SK-N-SH (cell line): ENCODE measurements at regions not wholly inside any gene's neighbourhood (a gene's known extent, or its start where the extent isn't known, plus 50 kb on each side); places are given as distances from the start of the nearest gene placed in this dataset.

ENCODE experiments used
- CTCF ChIA-PET: fragments of 300-600, 350-600 bp; formaldehyde crosslinking; extraction: SDS; loops from one replicate; lab custom pipeline; 2021; lab: Yijun Ruan, JAX
- POLR2A ChIA-PET: fragments of 350-600 bp; sonication (Branson Sonifier 250); formaldehyde crosslinking; extraction: SDS; loops from one replicate; lab custom pipeline; 2020; ENCODE audit warnings: antibody characterized with exemption, inconsistent platforms; lab: Yijun Ruan, JAX
- DNase-seq: peaks from one replicate; pipeline ENCODE4 v3.0.0; 2012
- H2AFZ ChIP-seq: fragments of 200-600 bp; sonication (generic); 2 replicates; pipeline ENCODE4 v1.8.1; 2016; ENCODE audit warnings: antibody characterized with exemption, mild to moderate bottlenecking, low read depth
- H3F3A ChIP-seq: fragments of 200-600 bp; sonication (generic); replicated peaks from 2 replicates; pipeline ENCODE3; 2016; ENCODE audit warnings: antibody characterized with exemption, mild to moderate bottlenecking; ENCODE audit not compliant: insufficient read depth
- H3K27ac ChIP-seq, 2 experiments: fragments of 200-500 bp in 1 of 2; fragments of 200-600 bp in 1 of 2; sonication (Bioruptor generic) in 1 of 2; sonication (generic), shearing (Covaris generic) in 1 of 2; 2 replicates each; pipeline versions ENCODE4 v1.5.1 to v1.6.1; 2014 to 2016; ENCODE audit warnings: low read depth in 2 of 2, inconsistent platforms in 1 of 2, low read length in 1 of 2, mild to moderate bottlenecking in 1 of 2, mixed read lengths in 1 of 2
- H3K27me3 ChIP-seq: fragments of 200-600 bp; sonication (generic), shearing (Covaris generic); 2 replicates; pipeline ENCODE4 v1.6.1; 2016; ENCODE audit warnings: mixed run types; ENCODE audit not compliant: insufficient read depth
- H3K36me3 ChIP-seq, 2 experiments: fragments of 200-500 bp in 1 of 2; fragments of 200-600 bp in 1 of 2; sonication (Bioruptor generic) in 1 of 2; sonication (generic) in 1 of 2; replicated peaks in 1 of 2; 2 replicates each; pipeline versions ENCODE3 to v1.5.1; 2014 to 2016; ENCODE audit warnings: low read length in 1 of 2, mild to moderate bottlenecking in 1 of 2; ENCODE audit not compliant: insufficient read depth in 2 of 2, control insufficient read depth in 1 of 2
- H3K4me1 ChIP-seq, 2 experiments: fragments of 200-500 bp in 1 of 2; fragments of 200-600 bp in 1 of 2; sonication (Bioruptor generic) in 1 of 2; sonication (generic), shearing (Covaris generic) in 1 of 2; 2 replicates each; pipeline versions ENCODE4 v1.5.1 to v1.6.1; 2014 to 2016; ENCODE audit warnings: low read depth in 1 of 2, low read length in 1 of 2, mixed run types in 1 of 2; ENCODE audit not compliant: insufficient read depth in 2 of 2, control insufficient read depth in 1 of 2
- H3K4me2 ChIP-seq: fragments of 200-600 bp; sonication (generic), shearing (Covaris generic); 2 replicates; pipeline ENCODE4 v1.6.1; 2017; ENCODE audit warnings: mixed run types
- H3K4me3 ChIP-seq, 2 experiments: fragments of 200-500 bp in 1 of 2; fragments of 200-600 bp in 1 of 2; sonication (Bioruptor generic) in 1 of 2; sonication (generic), shearing (Covaris generic) in 1 of 2; 2 replicates each; pipeline versions ENCODE4 v1.5.1 to v1.8.1; 2014 to 2016; ENCODE audit warnings: low read depth in 2 of 2, inconsistent platforms in 1 of 2, low read length in 1 of 2, mild to moderate bottlenecking in 1 of 2, mixed read lengths in 1 of 2, moderate library complexity in 1 of 2
- H3K79me2 ChIP-seq: fragments of 200-600 bp; sonication (generic); 2 replicates; pipeline ENCODE4 v1.8.1; 2017; ENCODE audit warnings: mild to moderate bottlenecking; ENCODE audit not compliant: insufficient read depth
- H3K9ac ChIP-seq: fragments of 200-600 bp; sonication (generic); 2 replicates; pipeline ENCODE4 v1.6.1; 2017; ENCODE audit warnings: mixed run types
- H3K9me2 ChIP-seq: fragments of 200-600 bp; sonication (generic); 2 replicates; pipeline ENCODE4 v1.6.1; 2017; ENCODE audit warnings: mixed run types
- H3K9me3 ChIP-seq: fragments of 200-600 bp; sonication (generic); 2 replicates; pipeline ENCODE4 v1.6.1; 2017; ENCODE audit warnings: mixed run types, mild to moderate bottlenecking, moderate library complexity
- H4K20me1 ChIP-seq: fragments of 200-600 bp; sonication (generic); 2 replicates; pipeline ENCODE4 v1.6.1; 2017; ENCODE audit warnings: mild to moderate bottlenecking, mixed run types; ENCODE audit not compliant: insufficient read depth
- CHD2 ChIP-seq: fragments of 150-350 bp; IDR thresholded peaks from 2 replicates; pipeline ENCODE4 v1.6.1; 2018; ENCODE audit warnings: low read length; ENCODE audit not compliant: partially characterized antibody
- EP300 ChIP-seq, 2 experiments: IDR thresholded peaks; 2 replicates each; pipeline versions ENCODE4 v1.4.0 to v1.6.1; 2012; ENCODE audit warnings: borderline replicate concordance in 1 of 2, low read depth in 1 of 2, low read length in 1 of 2
- EZH2phosphoT487 ChIP-seq: fragments of 200-600 bp; sonication (generic); IDR thresholded peaks from 2 replicates; pipeline ENCODE4 v1.6.1; 2017; ENCODE audit warnings: low read depth, mixed run types, mild to moderate bottlenecking, antibody characterized with exemption, moderate library complexity, borderline replicate concordance
- FOSL2 ChIP-seq: IDR thresholded peaks from 2 replicates; pipeline ENCODE4 v1.4.0; 2012; ENCODE audit warnings: low read depth, mild to moderate bottlenecking, moderate library complexity, borderline replicate concordance
- FOXJ3 ChIP-seq: sonication (generic); formaldehyde crosslinking; IDR thresholded peaks from 2 replicates; pipeline ENCODE4 v1.5.1; 2020; ENCODE audit warnings: mild to moderate bottlenecking, missing genetic modification reagents
- JUND ChIP-seq: IDR thresholded peaks from 2 replicates; pipeline ENCODE4 v1.4.0; 2012
- NFIC ChIP-seq: IDR thresholded peaks from 2 replicates; pipeline ENCODE4 v1.4.0; 2012; ENCODE audit warnings: borderline replicate concordance
- NRF1 ChIP-seq: IDR thresholded peaks from 2 replicates; pipeline ENCODE4 v1.6.1; 2012; ENCODE audit warnings: low read depth, mild to moderate bottlenecking, low read length
- POLR2AphosphoS5 ChIP-seq: IDR thresholded peaks from 2 replicates; pipeline ENCODE4 v1.6.1; 2012; ENCODE audit warnings: low read depth, low read length
- RAD21 ChIP-seq: IDR thresholded peaks from 2 replicates; pipeline ENCODE4 v1.6.1; 2012; ENCODE audit warnings: mild to moderate bottlenecking, low read length
- RXRA ChIP-seq: IDR thresholded peaks from 2 replicates; pipeline ENCODE4 v1.4.0; 2012; ENCODE audit warnings: low read depth, mild to moderate bottlenecking, borderline replicate concordance
- SMC3 ChIP-seq: IDR thresholded peaks from 2 replicates; pipeline ENCODE4 v1.6.1; 2012; ENCODE audit warnings: low read depth, low read length, improper control_type of control experiment
- TEAD4 ChIP-seq: IDR thresholded peaks from 2 replicates; pipeline ENCODE4 v1.4.0; 2012; ENCODE audit warnings: mild to moderate bottlenecking, borderline replicate concordance; ENCODE audit not compliant: insufficient read depth
- YY1 ChIP-seq: IDR thresholded peaks from 2 replicates; pipeline ENCODE4 v1.4.0; 2012; ENCODE audit warnings: low read depth, mild to moderate bottlenecking
- WGBS: methylation state at CpG from one replicate; pipeline ENCODE4 v1.1.6; 2017; ENCODE audit warnings: low lambda C conversion rate; 5-methylcytosine and 5-hydroxymethylcytosine counted together
- TF ChIP-seq, protein P1 (sequence below): IDR thresholded peaks from 2 replicates; pipeline ENCODE4 v1.4.0; 2012; ENCODE audit warnings: low read depth, borderline replicate concordance
- TF ChIP-seq, protein P2 (sequence below): fragments of 200-600 bp; sonication (generic); IDR thresholded peaks from 2 replicates; pipeline ENCODE4 v1.6.1; 2017; ENCODE audit warnings: antibody characterized with exemption, mild to moderate bottlenecking, moderate library complexity
- TF ChIP-seq, protein P3 (sequence below): IDR thresholded peaks from 2 replicates; pipeline ENCODE4 v1.4.0; 2012; ENCODE audit warnings: low read depth
- TF ChIP-seq, protein P4 (sequence below): IDR thresholded peaks from 2 replicates; pipeline ENCODE4 v1.6.1; 2012; ENCODE audit warnings: mild to moderate bottlenecking, low read depth, low read length, moderate library complexity

- no peaks in the 10 kb centered on the region for H3K9me3 ChIP-seq
- DNase-seq, result no peak
- H3K27ac ChIP-seq, result no peak overlapping the region
- H3K4me1 ChIP-seq, result no peaks in the 10 kb centered on the region
- no peak overlapping the region for H3K4me2 ChIP-seq
- TF ChIP-seq FOSL2 (no peak), POLR2AphosphoS5 (no peak), EZH2phosphoT487 (no peak), NRF1 (no peak)
- TF ChIP-seq, protein P1, sequence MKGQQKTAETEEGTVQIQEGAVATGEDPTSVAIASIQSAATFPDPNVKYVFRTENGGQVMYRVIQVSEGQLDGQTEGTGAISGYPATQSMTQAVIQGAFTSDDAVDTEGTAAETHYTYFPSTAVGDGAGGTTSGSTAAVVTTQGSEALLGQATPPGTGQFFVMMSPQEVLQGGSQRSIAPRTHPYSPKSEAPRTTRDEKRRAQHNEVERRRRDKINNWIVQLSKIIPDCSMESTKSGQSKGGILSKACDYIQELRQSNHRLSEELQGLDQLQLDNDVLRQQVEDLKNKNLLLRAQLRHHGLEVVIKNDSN, result no peak
- TF ChIP-seq, protein P2, sequence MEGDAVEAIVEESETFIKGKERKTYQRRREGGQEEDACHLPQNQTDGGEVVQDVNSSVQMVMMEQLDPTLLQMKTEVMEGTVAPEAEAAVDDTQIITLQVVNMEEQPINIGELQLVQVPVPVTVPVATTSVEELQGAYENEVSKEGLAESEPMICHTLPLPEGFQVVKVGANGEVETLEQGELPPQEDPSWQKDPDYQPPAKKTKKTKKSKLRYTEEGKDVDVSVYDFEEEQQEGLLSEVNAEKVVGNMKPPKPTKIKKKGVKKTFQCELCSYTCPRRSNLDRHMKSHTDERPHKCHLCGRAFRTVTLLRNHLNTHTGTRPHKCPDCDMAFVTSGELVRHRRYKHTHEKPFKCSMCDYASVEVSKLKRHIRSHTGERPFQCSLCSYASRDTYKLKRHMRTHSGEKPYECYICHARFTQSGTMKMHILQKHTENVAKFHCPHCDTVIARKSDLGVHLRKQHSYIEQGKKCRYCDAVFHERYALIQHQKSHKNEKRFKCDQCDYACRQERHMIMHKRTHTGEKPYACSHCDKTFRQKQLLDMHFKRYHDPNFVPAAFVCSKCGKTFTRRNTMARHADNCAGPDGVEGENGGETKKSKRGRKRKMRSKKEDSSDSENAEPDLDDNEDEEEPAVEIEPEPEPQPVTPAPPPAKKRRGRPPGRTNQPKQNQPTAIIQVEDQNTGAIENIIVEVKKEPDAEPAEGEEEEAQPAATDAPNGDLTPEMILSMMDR, result no peak
- H3K79me2 ChIP-seq, result no peaks in the 10 kb centered on the region
- CTCF ChIA-PET, result no interaction called here
- H3F3A ChIP-seq, result no peaks in the 10 kb centered on the region
- POLR2A ChIA-PET, result no interaction called here
- H3K4me3 ChIP-seq, result no peak overlapping the region
- no peak overlapping the region for H3K9ac ChIP-seq
- H3K9me2 ChIP-seq, result no peaks in the 10 kb centered on the region
- H3K27me3 ChIP-seq, result no peaks in the 10 kb centered on the region; the same call in 1 of the 2 replicates
- H2AFZ ChIP-seq, result no peak overlapping the region
- H3K36me3 ChIP-seq, result no peaks in the 10 kb centered on the region
- WGBS, result 6% methylated on average over 11 of the region's 11 CpGs
- H4K20me1 ChIP-seq, result no peaks in the 10 kb centered on the region
Measured at GRCh38 chr18:78090584-78090983, 840.9 kb downstream of the GALR1 start.

DNA sequence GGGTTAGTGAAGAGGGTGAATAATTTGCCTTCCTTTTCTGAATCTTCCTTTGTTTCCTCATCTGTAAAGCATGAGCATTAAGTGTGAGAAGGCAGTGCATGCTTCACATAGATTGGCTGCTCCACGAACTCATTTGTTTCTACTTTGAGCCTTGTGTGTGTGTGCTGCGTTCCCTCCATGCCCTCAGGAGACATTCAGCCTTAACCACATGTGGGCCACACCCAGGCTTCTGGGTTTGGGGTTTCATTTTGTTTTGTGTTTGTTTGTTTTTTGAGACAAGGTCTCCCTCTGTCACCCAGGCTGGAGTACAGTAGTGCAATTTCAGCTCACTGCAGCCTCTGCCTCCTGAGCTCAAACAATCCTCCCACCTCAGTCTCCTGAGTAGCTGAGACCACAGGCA, 843.3 kb downstream of the GALR1 start:
- no peak for DNase-seq
- no peaks in the 10 kb centered on the region; the same call in 1 of the 2 replicates for H3K27me3 ChIP-seq

DNA sequence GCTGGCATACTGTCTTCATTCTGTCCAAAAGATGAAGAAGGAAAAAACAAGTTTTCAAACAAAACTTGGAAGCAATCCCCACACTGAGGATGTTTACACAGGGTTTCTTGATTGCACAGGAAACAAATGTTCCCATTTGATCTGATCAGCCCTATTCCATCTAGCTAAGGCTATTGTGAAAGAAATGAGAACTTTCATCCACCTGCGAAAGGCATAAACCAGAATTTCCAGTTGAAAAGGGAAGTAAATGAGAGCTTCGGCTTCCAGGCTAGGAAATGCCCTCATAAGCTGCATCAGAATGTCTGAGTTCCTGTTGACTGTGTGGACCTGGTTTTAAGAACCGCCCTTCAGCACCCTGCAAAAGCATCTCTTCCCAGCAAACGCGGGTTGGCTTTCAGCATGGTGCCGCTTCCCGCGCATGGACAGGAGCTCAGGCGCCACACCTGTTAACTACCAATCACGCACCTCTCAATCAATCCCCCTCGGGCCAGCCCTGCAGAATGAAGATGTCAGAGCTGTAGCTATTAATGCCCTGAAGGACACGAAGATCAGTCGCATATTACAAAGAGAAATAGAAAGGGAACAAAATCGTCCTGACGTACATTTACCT, 850.4 kb downstream of the GALR1 start:
- H3K79me2 ChIP-seq, result no peaks in the 10 kb centered on the region
- POLR2A ChIA-PET, result no interaction called here
- no peaks in the 10 kb centered on the region for H3K4me1 ChIP-seq
- no peak for DNase-seq
- no peaks in the 10 kb centered on the region for H3K9me3 ChIP-seq
- CTCF ChIA-PET, result interaction anchor here (0.6 kb wide), 1 partner anchor 17 kb away, joined by 3 read pairs; no protein-coding TSS in a partner anchor
- H2AFZ ChIP-seq, result no peak overlapping the region
- no peak overlapping the region for H3K9ac ChIP-seq
- WGBS, result 5% methylated on average over 9 of the region's 15 CpGs
- no peaks in the 10 kb centered on the region for H3F3A ChIP-seq
- no peaks in the 10 kb centered on the region for H4K20me1 ChIP-seq
- H3K36me3 ChIP-seq, result no peaks in the 10 kb centered on the region
- no peak overlapping the region for H3K27ac ChIP-seq
- no peaks in the 10 kb centered on the region for H3K27me3 ChIP-seq
- no peaks in the 10 kb centered on the region for H3K9me2 ChIP-seq
- H3K4me2 ChIP-seq, result no peak overlapping the region
- no peak overlapping the region for H3K4me3 ChIP-seq
- TF ChIP-seq YY1 (no peak), RAD21 (no peak), NFIC (no peak), SMC3 (no peak), CHD2 (no peak), RXRA (no peak), JUND (no peak), EP300 (IDR thresholded peaks at IDR 0.05; ENCODE audit: borderline replicate concordance in 1 of 2, low read depth in 1 of 2, low read length in 1 of 2) (no peak)
- TF ChIP-seq, protein P3, sequence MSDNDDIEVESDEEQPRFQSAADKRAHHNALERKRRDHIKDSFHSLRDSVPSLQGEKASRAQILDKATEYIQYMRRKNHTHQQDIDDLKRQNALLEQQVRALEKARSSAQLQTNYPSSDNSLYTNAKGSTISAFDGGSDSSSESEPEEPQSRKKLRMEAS, result no peak
- TF ChIP-seq, protein P4, sequence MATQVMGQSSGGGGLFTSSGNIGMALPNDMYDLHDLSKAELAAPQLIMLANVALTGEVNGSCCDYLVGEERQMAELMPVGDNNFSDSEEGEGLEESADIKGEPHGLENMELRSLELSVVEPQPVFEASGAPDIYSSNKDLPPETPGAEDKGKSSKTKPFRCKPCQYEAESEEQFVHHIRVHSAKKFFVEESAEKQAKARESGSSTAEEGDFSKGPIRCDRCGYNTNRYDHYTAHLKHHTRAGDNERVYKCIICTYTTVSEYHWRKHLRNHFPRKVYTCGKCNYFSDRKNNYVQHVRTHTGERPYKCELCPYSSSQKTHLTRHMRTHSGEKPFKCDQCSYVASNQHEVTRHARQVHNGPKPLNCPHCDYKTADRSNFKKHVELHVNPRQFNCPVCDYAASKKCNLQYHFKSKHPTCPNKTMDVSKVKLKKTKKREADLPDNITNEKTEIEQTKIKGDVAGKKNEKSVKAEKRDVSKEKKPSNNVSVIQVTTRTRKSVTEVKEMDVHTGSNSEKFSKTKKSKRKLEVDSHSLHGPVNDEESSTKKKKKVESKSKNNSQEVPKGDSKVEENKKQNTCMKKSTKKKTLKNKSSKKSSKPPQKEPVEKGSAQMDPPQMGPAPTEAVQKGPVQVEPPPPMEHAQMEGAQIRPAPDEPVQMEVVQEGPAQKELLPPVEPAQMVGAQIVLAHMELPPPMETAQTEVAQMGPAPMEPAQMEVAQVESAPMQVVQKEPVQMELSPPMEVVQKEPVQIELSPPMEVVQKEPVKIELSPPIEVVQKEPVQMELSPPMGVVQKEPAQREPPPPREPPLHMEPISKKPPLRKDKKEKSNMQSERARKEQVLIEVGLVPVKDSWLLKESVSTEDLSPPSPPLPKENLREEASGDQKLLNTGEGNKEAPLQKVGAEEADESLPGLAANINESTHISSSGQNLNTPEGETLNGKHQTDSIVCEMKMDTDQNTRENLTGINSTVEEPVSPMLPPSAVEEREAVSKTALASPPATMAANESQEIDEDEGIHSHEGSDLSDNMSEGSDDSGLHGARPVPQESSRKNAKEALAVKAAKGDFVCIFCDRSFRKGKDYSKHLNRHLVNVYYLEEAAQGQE, result no peak

More for the DNA sequence above, 843.3 kb downstream of the GALR1 start:
- H4K20me1 ChIP-seq, result no peaks in the 10 kb centered on the region
- no peaks in the 10 kb centered on the region for H3K79me2 ChIP-seq
- no peak overlapping the region for H3K27ac ChIP-seq
- H3K4me2 ChIP-seq, result no peak overlapping the region
- no peaks in the 10 kb centered on the region for H3K36me3 ChIP-seq
- no peaks in the 10 kb centered on the region for H3F3A ChIP-seq
- no peaks in the 10 kb centered on the region for H3K9me2 ChIP-seq
- no peak overlapping the region for H2AFZ ChIP-seq
- H3K9ac ChIP-seq, result no peak overlapping the region
- no peak for TF ChIP-seq FOXJ3 (CRISPR knock-in tag)
- TF ChIP-seq TEAD4, result no peak
- 0% methylated on average over 2 of the region's 2 CpGs for WGBS
- H3K9me3 ChIP-seq, result no peaks in the 10 kb centered on the region
- POLR2A ChIA-PET, result no interaction called here
- H3K4me1 ChIP-seq, result no peaks in the 10 kb centered on the region
- CTCF ChIA-PET, result no interaction called here
- no peak overlapping the region for H3K4me3 ChIP-seq
